ENCODE measurements at regions not wholly inside any gene's neighbourhood (a gene's known extent, or its start where the extent isn't known, plus 50 kb on each side); places are given as distances from the start of the nearest gene placed in this dataset.
A peak's percentile ranks its signal among the peaks of the same experiment; 100 is the strongest.

DNA sequence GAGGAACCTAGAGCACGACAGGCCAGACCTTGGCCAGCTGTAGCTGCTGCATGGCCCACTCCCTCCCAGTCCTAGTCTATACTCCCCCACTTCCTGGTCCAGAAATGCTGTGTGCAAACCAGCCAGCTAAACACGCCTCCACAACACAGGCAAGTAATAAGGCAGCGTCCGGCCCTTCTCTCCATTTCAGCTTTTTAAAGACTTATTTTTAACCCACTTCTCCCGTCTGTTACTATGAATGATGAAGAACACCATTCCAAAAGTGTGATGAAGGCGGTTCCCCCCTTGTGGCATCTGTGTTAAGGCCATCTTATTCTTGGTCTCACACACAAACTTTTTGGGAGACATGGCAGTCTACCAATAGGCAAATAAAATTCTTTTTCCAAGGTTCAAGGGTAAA is 164.1 kb upstream of the CHRNA7 start:
- DNase-seq (no peak), ATAC-seq (no peak)
- H3K27ac Mint-ChIP-seq, result no peak overlapping the region
- H3K9me3 Mint-ChIP-seq, result peaks cover 0 to 2% (median 0%) of the 10 kb centered on the region in 9 donors
- peaks cover 0 to 4% (median 0%) of the 10 kb centered on the region in 3 donors for H3K36me3 Mint-ChIP-seq
- H3K4me1 Mint-ChIP-seq, result peaks cover 4 to 13% (median 8%) of the 10 kb centered on the region in 4 donors
- peaks cover 5 to 44% (median 13%) of the 10 kb centered on the region in 5 donors for H3K27me3 Mint-ChIP-seq
- H3K4me3 Mint-ChIP-seq, result no peak overlapping the region
- POLR2A ChIA-PET, result no interaction called here

GRCh38 chr15:31867536-31868442 is 162.5 kb upstream of the CHRNA7 start:
- ATAC-seq (no peak), DNase-seq (peak in 9 of 10 donors; percentile 14 to 59 (median 43))
- Mint-ChIP-seq H3K4me3 (peak overlapping the region in 8 of 10 donors; percentile 19 to 77 (median 52)), H3K36me3 (no peaks in the 10 kb centered on the region), H3K27ac (no peak overlapping the region), H3K9me3 (peaks cover 0 to 2% (median 0%) of the 10 kb centered on the region in 9 donors), H3K27me3 (peaks cover 0 to 32% (median 8%) of the 10 kb centered on the region in 5 donors), H3K4me1 (peaks cover 4 to 15% (median 10%) of the 10 kb centered on the region in 4 donors)
- POLR2A ChIA-PET, result no interaction called here

DNA sequence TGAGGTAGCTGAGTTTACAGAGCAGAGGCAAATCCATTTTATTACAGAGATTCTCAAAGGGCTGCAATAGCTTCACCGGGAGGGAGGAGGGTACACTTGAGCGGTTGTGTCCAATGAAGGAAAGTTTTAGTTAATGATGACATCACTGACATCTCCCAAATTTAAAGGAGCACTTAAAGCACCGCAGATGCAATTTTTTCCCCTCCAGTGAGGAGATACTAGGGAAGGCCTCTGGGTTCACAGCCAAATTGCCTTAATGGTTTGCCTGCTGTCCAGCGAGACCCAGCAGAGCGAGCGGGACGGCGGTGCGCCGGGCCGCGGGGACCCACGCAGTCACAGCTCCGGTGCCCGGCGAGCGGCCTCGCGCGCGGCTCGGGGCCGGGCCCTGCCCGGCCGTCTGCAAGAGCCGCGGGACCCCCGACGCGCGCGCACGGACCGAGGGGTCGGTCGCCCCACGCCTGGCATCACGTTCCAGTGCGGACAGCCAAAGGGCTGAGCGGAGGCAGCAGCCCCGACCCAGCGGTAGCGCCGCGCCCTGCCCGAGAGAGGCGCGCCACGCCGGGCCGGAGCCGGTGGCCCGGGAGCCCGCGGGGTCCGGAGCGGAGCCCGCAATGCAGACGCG is 160.5 kb upstream of the CHRNA7 start:
- ATAC-seq (no peak), DNase-seq (peak in 2 of 10 donors; percentile 3 to 7)
- peaks cover 0 to 14% (median 5%) of the 10 kb centered on the region in 5 donors for H3K27me3 Mint-ChIP-seq
- peaks cover 4 to 15% (median 10%) of the 10 kb centered on the region in 4 donors for H3K4me1 Mint-ChIP-seq
- H3K9me3 Mint-ChIP-seq, result no peaks in the 10 kb centered on the region
- peak overlapping the region; percentile 71 to 91 (median 84) for H3K4me3 Mint-ChIP-seq
- peak overlapping the region in 8 of 10 donors; percentile 22 to 86 (median 56) for H3K27ac Mint-ChIP-seq
- POLR2A ChIA-PET, result interaction anchor here (1.1 kb wide), 1 partner anchor 967 kb away, joined by 3 read pairs; no protein-coding TSS in a partner anchor
- no peaks in the 10 kb centered on the region for H3K36me3 Mint-ChIP-seq

GRCh38 chr15:31870328-31871165 is 159.8 kb upstream of the CHRNA7 start, which contains the start of gene OTUD7A:
OTUD7A (minus strand) TSS chr15:31870673.
- peak within 1 kb of the TSS; percentile 67 to 96 (median 86) for H3K27ac Mint-ChIP-seq
- ATAC-seq (peak; percentile 85 to 86), DNase-seq (peak; percentile 75 to 89 (median 88))
- peak within 1 kb of the TSS; percentile 89 to 98 (median 94) for H3K4me3 Mint-ChIP-seq
- peaks cover 4 to 15% (median 10%) of the 10 kb centered on the region in 4 donors for H3K4me1 Mint-ChIP-seq
- no peaks in the 10 kb centered on the region for H3K9me3 Mint-ChIP-seq
- no peaks in the 10 kb centered on the region for H3K36me3 Mint-ChIP-seq
- H3K27me3 Mint-ChIP-seq, result peaks cover 0 to 12% (median 3%) of the 10 kb centered on the region in 5 donors
- POLR2A ChIA-PET, result interaction anchor here (1.1 kb wide), 1 partner anchor 967 kb away, joined by 3 read pairs; no protein-coding TSS in a partner anchor

DNA sequence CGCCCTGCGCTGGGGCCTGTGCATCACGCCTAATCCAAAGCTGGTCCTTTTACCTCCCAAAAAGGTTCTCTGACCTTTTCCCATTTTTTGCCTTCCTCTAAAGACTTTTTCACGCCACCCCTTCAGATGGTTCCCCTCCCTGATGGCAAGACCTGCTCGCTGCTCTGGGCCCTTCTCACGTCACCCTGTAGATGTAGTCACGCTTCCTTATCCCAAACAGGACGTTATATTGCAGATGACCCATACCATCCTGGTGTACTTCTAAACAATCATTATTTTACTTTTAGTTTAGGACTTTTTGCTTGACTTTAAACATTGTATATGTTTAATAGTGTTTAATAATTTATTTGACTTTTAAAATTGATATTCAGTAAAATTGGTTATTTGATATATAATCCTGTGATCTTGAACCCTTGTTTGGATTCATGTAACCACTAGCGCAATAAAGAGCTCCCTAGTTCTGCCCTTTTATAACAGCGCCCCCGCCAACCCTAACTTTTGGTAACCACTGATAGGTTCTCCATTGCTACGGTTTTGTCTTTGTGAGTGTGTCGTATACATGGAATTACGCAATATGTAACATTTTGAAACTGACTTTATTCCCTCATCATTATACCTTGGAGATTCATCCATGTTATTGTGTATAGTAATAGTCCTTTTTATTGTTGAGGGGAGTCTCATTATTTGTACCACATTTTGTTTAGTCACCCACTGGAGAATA is 159.0 kb upstream of the CHRNA7 start:
- ATAC-seq (peak in 1 of 2 donors; percentile 6), DNase-seq (no peak)
- Mint-ChIP-seq H3K27ac (peak overlapping the region; percentile 58 to 96 (median 86)), H3K4me3 (peak overlapping the region; percentile 89 to 98 (median 94)), H3K36me3 (no peaks in the 10 kb centered on the region), H3K4me1 (peaks cover 4 to 15% (median 10%) of the 10 kb centered on the region in 4 donors), H3K9me3 (no peaks in the 10 kb centered on the region), H3K27me3 (peaks cover 0 to 17% (median 6%) of the 10 kb centered on the region in 5 donors)
- POLR2A ChIA-PET, result no interaction called here

DNA sequence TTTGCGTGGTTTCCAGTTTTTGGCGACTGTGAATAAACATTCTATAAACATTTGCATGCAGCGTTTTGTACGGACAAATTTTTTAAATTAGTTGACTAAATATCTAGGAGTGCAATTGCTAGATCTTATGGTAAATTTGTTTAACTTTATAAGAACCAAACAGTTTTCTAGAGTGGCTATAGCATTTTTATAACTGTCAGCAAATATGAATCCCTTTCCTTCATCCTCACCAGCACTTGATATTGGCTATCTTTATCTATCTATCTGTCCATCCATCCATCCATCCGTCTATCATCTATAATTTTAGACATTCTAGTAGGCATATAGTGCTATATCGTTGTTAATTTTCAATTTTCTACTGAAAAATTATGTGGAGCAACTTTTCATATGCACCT is 158.4 kb upstream of the CHRNA7 start:
- ATAC-seq (no peak), DNase-seq (no peak)
- Mint-ChIP-seq H3K27ac (peak overlapping the region in 2 of 10 donors; percentile 41 to 45), H3K4me3 (peak overlapping the region in 8 of 10 donors; percentile 5 to 95 (median 46)), H3K27me3 (peaks cover 4 to 20% (median 7%) of the 10 kb centered on the region in 5 donors), H3K36me3 (no peaks in the 10 kb centered on the region), H3K9me3 (no peaks in the 10 kb centered on the region), H3K4me1 (peaks cover 4 to 15% (median 10%) of the 10 kb centered on the region in 4 donors)
- POLR2A ChIA-PET, result no interaction called here

- H3K36me3 Mint-ChIP-seq, result peaks cover 0 to 6% (median 4%) of the 10 kb centered on the region in 3 donors
- ATAC-seq (no peak), DNase-seq (no peak)
- H3K4me1 Mint-ChIP-seq, result no peaks in the 10 kb centered on the region
- no peak overlapping the region for H3K4me3 Mint-ChIP-seq
- H3K27ac Mint-ChIP-seq, result no peak overlapping the region
- POLR2A ChIA-PET, result no interaction called here
- peaks cover 23 to 63% (median 32%) of the 10 kb centered on the region in 5 donors for H3K27me3 Mint-ChIP-seq
- peaks cover 0 to 18% (median 2%) of the 10 kb centered on the region in 9 donors for H3K9me3 Mint-ChIP-seq
These were observed 143.1 kb upstream of the CHRNA7 start for GRCh38 chr15:31887246-31887645.

GRCh38 chr15:31892513-31892912 is 137.8 kb upstream of the CHRNA7 start:
- no peak for ATAC-seq
- Mint-ChIP-seq H3K4me1 (no peaks in the 10 kb centered on the region), H3K27me3 (peaks cover 27 to 89% (median 46%) of the 10 kb centered on the region in 5 donors)

DNA sequence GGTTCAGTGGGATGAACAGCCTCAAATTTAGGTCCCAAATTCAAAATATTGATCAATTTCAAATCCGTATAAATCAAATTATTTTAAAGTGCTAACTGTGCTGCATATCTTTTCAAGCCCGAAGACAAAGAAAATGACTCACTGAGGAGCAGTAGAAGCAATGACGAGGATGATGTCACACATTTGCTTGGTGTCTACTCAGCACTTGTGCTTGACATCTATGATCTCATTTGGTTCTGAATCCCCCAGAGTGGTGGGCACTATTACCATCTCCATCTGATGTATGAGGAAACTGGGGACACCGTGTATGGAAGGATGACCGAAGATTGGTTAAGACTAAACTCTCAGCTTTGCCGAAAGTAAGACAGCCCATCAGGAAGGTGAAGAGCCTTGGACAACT is 136.5 kb upstream of the CHRNA7 start:
- peaks cover 0 to 6% (median 0%) of the 10 kb centered on the region in 3 donors for H3K36me3 Mint-ChIP-seq
- peaks cover 21 to 76% (median 39%) of the 10 kb centered on the region in 5 donors for H3K27me3 Mint-ChIP-seq
- H3K9me3 Mint-ChIP-seq, result peaks cover 3 to 25% (median 10%) of the 10 kb centered on the region in 9 donors
- DNase-seq (no peak), ATAC-seq (no peak)
- POLR2A ChIA-PET, result no interaction called here
- H3K4me3 Mint-ChIP-seq, result no peak overlapping the region
- no peaks in the 10 kb centered on the region for H3K4me1 Mint-ChIP-seq
- no peak overlapping the region for H3K27ac Mint-ChIP-seq

More at GRCh38 chr15:31892513-31892912, 137.8 kb upstream of the CHRNA7 start:
- peaks cover 0 to 15% (median 3%) of the 10 kb centered on the region in 9 donors for H3K9me3 Mint-ChIP-seq
- peaks cover 0 to 1% (median 0%) of the 10 kb centered on the region in 3 donors for H3K36me3 Mint-ChIP-seq
- POLR2A ChIA-PET, result no interaction called here
- H3K27ac Mint-ChIP-seq, result no peak overlapping the region
- H3K4me3 Mint-ChIP-seq, result no peak overlapping the region
- DNase-seq, result no peak

- ATAC-seq (no peak), DNase-seq (no peak)
- POLR2A ChIA-PET, result no interaction called here
- H3K27ac Mint-ChIP-seq, result no peak overlapping the region
- H3K27me3 Mint-ChIP-seq, result peaks cover 10 to 46% (median 22%) of the 10 kb centered on the region in 5 donors
- peaks cover 0 to 20% (median 0%) of the 10 kb centered on the region in 3 donors for H3K36me3 Mint-ChIP-seq
- H3K4me1 Mint-ChIP-seq, result no peaks in the 10 kb centered on the region
- H3K9me3 Mint-ChIP-seq, result peaks cover 3 to 42% (median 23%) of the 10 kb centered on the region in 9 donors
- H3K4me3 Mint-ChIP-seq, result no peak overlapping the region
These were observed 132.6 kb upstream of the CHRNA7 start for GRCh38 chr15:31897746-31898145.

DNA sequence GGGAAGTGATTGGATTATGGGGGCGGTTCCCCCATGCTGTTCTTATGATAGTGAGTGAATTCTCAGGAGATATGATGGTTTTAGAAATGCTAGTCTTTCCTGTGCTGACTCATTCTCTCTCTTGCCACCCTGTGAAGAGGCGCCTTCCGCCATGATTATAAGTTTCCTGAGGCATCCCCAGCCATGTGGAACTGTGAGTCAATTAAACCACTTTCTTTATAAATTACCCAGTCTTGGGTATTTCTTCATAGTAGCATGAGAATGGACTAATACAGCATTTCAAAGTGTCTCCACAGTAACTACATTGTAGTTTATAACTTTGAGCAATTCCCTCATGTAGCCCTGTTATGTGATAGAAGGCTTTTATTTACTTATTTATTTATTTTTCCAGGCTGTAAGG is 128.8 kb upstream of the CHRNA7 start:
- POLR2A ChIA-PET, result no interaction called here
- Mint-ChIP-seq H3K27me3 (peaks cover 3 to 27% (median 10%) of the 10 kb centered on the region in 5 donors), H3K27ac (peak overlapping the region in 1 of 10 donors; percentile 4), H3K4me3 (no peak overlapping the region), H3K36me3 (peaks cover 0 to 20% (median 0%) of the 10 kb centered on the region in 3 donors), H3K9me3 (peaks cover 3 to 38% (median 17%) of the 10 kb centered on the region in 9 donors), H3K4me1 (no peaks in the 10 kb centered on the region)
- ATAC-seq, result no peak
- DNase-seq, result no peak

All from naive thymus-derived CD8-positive, alpha-beta T cell (primary cell).